ENCODE measurements at regions not wholly inside any gene's neighbourhood (a gene's known extent, or its start where the extent isn't known, plus 50 kb on each side); places are given as distances from the start of the nearest gene placed in this dataset.

GRCh38 chr22:47655930-47656329 lies 893.5 kb downstream of the TBC1D22A start:
- no peak overlapping the region for H3K4me3 ChIP-seq
- no peaks in the 10 kb centered on the region for H3K27me3 ChIP-seq
- no peak overlapping the region for H3K27ac ChIP-seq
- TF ChIP-seq CTCF (IDR thresholded peaks at IDR 0.05; ENCODE audit: low read depth, low read length), result no peak
- H3K9me3 ChIP-seq (ENCODE audit: low read depth), result no peaks in the 10 kb centered on the region
- no peaks in the 10 kb centered on the region for H3K4me1 ChIP-seq (ENCODE audit: low read depth)
- H3K36me3 ChIP-seq, result no peaks in the 10 kb centered on the region
- no peak for DNase-seq (ENCODE audit: low read depth in 1 of 2, low spot score in 1 of 2)

GRCh38 chr22:47654922-47655491 lies 892.6 kb downstream of the TBC1D22A start:
- no peaks in the 10 kb centered on the region for H3K4me1 ChIP-seq (ENCODE audit: low read depth)
- TF ChIP-seq CTCF (IDR thresholded peaks at IDR 0.05; ENCODE audit: low read depth, low read length), result no peak
- no peak overlapping the region for H3K4me3 ChIP-seq
- H3K27me3 ChIP-seq, result no peaks in the 10 kb centered on the region
- H3K27ac ChIP-seq, result no peak overlapping the region
- H3K36me3 ChIP-seq, result no peaks in the 10 kb centered on the region
- H3K9me3 ChIP-seq (ENCODE audit: low read depth), result no peaks in the 10 kb centered on the region
- no peak for DNase-seq (ENCODE audit: low read depth in 1 of 2, low spot score in 1 of 2)

- Histone ChIP-seq H3K27me3 (no peaks in the 10 kb centered on the region), H3K4me3 (no peak overlapping the region), H3K36me3 (no peaks in the 10 kb centered on the region), H3K27ac (no peak overlapping the region), H3K9me3 (ENCODE audit: low read depth) (no peaks in the 10 kb centered on the region), H3K4me1 (ENCODE audit: low read depth) (no peaks in the 10 kb centered on the region)
- TF ChIP-seq CTCF (IDR thresholded peaks at IDR 0.05; ENCODE audit: low read depth, low read length), result no peak
- no peak for DNase-seq (ENCODE audit: low read depth in 1 of 2, low spot score in 1 of 2)
Observed at GRCh38 chr22:47653921-47654320, 891.5 kb downstream of the TBC1D22A start.

GRCh38 chr22:47651216-47651987 lies 889.0 kb downstream of the TBC1D22A start:
- Histone ChIP-seq H3K36me3 (no peaks in the 10 kb centered on the region), H3K4me3 (no peak overlapping the region), H3K9me3 (ENCODE audit: low read depth) (no peaks in the 10 kb centered on the region), H3K27me3 (no peaks in the 10 kb centered on the region), H3K4me1 (ENCODE audit: low read depth) (no peaks in the 10 kb centered on the region), H3K27ac (no peak overlapping the region)
- TF ChIP-seq CTCF (IDR thresholded peaks at IDR 0.05; ENCODE audit: low read depth, low read length), result no peak
- DNase-seq (ENCODE audit: low read depth in 1 of 2, low spot score in 1 of 2), result no peak

GRCh38 chr22:47647720-47648119 lies 885.3 kb downstream of the TBC1D22A start:
- Histone ChIP-seq H3K36me3 (no peaks in the 10 kb centered on the region), H3K4me3 (no peak overlapping the region), H3K4me1 (ENCODE audit: low read depth) (no peaks in the 10 kb centered on the region), H3K27me3 (no peaks in the 10 kb centered on the region), H3K27ac (no peak overlapping the region), H3K9me3 (ENCODE audit: low read depth) (no peaks in the 10 kb centered on the region)
- DNase-seq (ENCODE audit: low read depth in 1 of 2, low spot score in 1 of 2), result no peak
- no peak for TF ChIP-seq CTCF (IDR thresholded peaks at IDR 0.05; ENCODE audit: low read depth, low read length)
